HG03565 (cell line): ENCODE measurements at regions not wholly inside any gene's neighbourhood (a gene's known extent, or its start where the extent isn't known, plus 50 kb on each side); places are given as distances from the start of the nearest gene placed in this dataset.
A peak's percentile ranks its signal among the peaks of the same experiment; 100 is the strongest.

ENCODE experiments used
- ATAC-seq: cut with Tn5 transposase; IDR thresholded peaks from one replicate; pipeline ENCODE4 v1.9.1; 2021; ENCODE audit warnings: mild to moderate bottlenecking, moderate library complexity; ENCODE audit not compliant: unreplicated experiment

GRCh38 chr2:146950361-146950760, 894.5 kb upstream of the ACVR2A start:
- ATAC-seq = no peak

- ATAC-seq = no peak
Observed at GRCh38 chr2:146949400-146949799, 895.4 kb upstream of the ACVR2A start.

DNA sequence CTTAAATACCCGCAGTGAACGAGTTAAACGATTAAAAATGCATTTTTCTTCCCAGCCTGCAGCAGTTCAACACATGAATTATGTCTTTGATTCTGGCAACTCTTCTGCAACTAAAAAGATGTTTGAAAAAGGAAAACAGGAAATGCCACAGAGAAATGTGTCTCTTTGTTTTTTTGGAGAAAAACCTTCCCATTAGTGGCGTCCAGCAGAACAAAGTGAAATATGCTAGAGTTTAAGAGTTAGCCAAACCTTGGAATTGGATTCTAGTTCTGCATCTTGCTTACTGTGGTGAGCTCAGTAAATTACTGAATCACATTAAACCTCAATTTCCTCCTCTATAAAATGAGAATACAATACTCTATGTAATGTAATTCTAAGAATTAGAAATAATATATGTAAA, 900.2 kb upstream of the ACVR2A start:
- ATAC-seq = no peak

DNA sequence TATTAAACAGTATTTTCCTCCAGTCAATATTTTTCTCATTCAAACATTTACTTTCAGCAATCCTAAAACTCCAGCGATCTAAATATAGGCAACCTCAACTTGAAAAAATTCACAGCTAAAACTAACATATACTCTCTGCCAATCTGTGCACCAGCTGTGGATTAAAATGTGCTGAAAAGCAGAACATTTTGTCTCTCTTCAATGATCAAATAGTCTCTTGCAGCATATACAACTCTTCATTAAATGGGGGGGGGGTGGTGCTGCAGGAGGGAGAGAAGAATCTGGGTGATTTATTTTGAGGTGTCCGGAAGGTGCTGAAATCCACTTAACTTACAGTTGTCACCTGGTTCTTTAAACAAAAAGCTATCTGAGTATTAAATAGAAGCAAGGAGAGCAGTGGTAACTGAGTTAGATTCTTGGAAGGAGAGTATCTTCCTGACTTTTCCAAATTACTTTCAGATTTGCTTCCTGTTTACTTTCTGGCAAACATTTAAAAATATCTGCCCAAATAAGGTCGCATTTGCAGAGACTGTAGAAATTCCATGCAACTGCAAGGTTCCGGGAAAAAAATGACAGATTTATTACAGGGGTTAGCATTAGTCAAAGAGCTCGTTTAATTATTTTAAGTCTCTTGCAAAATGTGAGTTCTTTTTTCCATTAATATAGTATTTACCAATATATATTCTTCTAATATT, 904.7 kb upstream of the ACVR2A start:
- ATAC-seq = no peak

DNA sequence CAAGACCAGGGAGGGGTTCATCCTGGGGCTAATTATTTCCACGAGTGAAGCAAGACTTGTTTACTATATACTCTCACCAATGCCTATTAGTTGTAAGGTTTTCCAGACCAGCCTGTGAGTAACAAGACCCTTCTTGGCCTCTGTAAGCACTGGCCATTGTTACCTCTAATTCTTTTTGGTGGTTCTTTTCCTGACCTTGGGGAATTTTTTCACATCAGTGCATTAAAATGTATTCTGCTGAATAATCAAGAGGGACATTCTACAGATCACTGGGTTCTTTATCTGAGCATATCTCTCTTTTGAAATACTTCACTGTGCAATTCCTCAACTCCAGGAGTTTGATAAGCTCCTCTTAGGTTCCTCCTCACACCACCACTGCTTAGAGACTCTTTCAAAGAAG, 909.9 kb upstream of the ACVR2A start:
- ATAC-seq = no peak

GRCh38 chr2:146931109-146931508, 913.7 kb upstream of the ACVR2A start:
- peak; percentile 81 for ATAC-seq

GRCh38 chr2:146927080-146927711, 917.6 kb upstream of the ACVR2A start:
- no peak for ATAC-seq

DNA sequence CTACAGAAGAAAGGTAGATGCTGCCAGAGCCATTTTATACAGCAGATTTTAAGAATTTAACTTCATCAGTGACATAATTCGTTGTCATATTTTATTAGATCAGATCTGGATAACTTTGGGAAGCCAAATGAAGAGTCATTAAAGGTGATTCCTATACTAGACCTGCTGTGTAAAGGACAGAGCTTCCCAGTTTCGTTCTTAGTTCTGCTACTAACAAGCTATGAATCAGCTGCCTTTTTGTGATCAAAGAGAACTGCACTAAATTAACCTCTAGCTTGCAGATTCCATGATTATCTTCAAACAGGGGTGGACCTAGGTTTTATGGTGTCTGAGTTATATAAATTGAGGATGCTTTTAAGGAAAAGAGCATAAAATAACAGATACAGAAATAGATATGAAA, 926.5 kb upstream of the ACVR2A start:
- no peak for ATAC-seq

DNA sequence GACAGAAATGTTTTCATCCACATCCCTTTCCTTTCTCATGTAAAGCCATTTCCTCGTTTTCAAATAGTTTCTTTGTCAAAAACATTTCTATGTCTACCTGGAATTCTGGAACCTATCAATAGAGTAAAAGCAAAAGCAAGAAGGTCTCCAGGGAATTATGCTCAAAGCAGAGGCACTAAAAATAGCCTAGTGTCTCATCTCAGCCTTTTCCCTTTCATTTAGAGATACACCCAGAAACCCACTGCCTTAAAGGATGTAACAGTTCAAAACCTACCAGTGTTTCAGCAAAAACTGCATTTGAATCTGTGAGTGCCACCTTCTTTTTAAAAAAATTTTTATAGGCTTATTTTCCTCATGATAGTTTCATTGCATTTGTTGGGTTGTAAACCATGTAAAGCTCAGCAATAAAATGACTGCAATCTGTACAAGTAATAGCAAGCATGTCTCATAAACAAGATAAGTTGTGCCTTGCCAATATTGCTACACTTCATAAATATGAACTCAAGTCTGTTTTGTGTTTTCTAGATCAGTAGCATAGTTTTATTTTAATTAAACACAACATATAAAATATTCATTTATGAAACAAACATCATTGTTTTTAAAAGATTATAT, 927.3 kb upstream of the ACVR2A start:
- ATAC-seq = no peak

DNA sequence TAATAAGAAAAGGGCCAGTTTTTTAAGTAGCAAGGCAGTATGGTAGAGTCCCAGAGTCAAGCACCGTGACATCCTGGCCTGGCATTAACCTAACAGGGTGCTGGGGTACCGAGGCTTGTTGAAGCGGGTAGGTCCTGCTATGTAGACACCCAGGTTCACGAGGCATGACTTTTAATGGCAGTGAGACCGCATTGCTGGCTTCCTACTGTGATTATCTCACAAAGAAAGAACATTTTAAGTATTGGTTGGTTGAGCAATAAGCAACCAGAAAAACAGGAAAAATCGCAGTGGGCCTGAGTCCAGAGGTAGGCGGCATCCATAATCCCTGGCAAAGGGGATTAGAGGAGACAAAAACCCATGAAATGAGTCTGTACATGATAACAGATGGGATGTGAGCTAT, 927.9 kb upstream of the ACVR2A start:
- ATAC-seq = no peak

DNA sequence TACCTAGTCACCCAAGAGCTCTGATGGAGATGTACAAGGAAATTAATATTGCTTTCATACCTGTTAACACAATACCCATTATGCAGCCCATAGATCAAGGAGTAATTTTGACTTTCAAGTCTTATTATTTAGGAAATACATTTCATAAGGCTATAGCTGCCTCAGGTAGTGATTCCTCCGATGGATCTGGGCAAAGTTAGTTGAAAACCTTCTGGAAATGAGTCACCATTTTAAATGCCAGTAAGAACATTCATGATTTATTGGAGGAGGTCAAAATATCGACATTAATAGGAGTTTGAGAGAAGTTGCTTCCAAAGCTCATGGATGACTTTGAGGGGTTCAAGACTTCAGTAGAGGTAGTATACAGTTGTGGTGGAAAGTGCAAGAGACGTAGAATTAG, 931.4 kb upstream of the ACVR2A start:
- no peak for ATAC-seq

DNA sequence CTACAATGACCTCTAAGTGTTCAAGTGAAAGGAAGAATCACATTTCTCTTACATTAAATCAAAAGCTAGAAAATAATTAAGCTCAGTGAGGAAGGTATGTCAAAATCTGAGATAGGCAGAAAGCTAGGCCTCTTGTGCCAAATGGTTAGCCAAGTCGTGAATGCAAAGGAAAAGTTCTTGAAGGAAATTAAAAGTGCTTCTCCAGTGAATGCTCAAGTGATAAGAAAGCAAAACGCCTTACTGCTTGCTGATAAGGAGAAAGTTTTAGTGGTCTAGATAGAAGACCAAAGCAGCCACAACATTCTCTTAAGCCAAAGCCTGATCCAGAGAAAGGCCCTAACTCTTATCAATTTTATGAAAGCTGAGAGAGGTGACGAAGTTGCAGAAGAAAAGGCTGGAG, 932.3 kb upstream of the ACVR2A start:
- no peak for ATAC-seq

DNA sequence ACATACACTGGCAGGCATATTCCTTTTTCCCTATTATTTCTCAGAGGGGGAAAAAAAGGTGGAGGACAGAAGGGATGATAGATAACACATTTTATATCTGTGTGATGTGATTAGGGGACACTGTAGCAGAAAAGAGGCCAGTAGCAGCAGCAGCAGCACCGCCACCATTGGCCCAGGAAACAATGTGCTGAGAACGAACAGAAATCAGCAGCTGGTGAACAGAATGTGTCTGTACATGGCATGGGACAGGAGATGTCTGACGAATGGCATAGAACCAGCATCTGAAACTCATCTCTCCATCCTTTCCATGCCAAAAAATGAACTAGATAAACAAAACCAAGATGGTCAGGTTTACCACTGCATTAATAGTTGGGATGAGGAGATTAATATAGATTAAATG, 936.1 kb upstream of the ACVR2A start:
- no peak for ATAC-seq

- ATAC-seq = no peak
Observed at GRCh38 chr2:146898083-146898482, 946.7 kb upstream of the ACVR2A start.

- ATAC-seq = no peak
Observed at GRCh38 chr2:146894514-146894913, 950.3 kb upstream of the ACVR2A start.

DNA sequence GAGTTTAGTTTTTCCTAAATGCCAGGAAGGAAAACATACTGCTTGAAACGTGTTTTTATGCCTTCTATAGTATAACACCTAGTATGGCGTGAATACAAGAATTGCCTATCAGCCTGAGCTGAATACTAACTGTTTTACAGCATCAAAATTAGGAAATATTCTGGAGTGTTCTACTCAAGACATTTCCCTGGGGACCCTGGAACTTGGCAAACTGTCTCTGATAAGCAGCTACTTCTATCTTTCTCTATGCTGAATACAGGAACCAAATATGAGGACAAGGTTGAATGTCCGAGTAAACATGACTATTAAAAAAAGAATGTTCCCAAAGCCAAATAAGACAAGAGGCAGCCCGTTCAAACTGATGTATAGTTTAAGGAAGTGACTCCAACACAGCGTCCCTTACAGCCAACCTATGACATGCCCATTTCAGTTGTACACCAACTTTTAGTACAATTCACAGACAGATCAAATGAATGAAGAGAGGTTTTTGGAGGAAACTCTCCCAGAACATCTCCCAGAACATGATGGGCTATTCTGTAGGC, 951.3 kb upstream of the ACVR2A start:
- no peak for ATAC-seq

DNA sequence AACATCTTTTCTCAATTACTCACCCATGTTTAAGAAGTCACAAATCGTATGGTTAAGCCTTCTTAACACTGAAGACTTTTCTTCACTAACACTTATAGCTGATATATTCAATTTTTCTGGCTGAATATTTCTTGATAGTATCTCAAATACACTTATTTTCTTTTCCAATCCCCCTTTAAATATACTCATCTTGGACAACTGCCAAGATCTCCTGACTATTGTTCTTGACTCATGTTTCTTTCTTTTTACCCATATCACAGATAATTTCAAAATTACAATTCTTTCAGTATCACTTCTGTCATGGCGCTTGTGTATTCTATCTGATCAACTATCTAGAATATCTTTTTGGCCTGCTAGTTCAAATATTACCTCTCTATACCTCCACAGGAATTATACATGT, 954.3 kb upstream of the ACVR2A start:
- ATAC-seq = no peak

- ATAC-seq = no peak
Observed at GRCh38 chr2:146879882-146880281, 964.9 kb upstream of the ACVR2A start.

DNA sequence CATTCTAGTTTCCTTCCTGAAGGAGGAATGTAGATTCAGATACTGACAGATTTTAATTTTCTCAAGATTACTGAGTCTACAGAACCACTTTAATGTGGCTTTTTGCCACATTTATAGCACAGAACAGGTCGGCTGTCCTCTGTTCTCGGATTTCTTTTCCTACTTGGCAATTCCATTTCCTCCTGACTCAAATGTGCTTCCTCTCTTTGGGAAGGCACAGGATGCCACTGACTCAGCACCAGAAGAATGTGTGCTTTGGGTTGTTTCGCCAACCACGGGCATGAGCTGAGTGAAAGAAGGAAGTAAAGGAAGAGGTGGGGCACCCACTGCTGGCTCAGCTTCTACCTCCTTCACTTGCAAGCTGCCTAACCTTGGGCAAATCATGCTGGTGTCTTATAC, 970.6 kb upstream of the ACVR2A start:
- ATAC-seq = no peak

DNA sequence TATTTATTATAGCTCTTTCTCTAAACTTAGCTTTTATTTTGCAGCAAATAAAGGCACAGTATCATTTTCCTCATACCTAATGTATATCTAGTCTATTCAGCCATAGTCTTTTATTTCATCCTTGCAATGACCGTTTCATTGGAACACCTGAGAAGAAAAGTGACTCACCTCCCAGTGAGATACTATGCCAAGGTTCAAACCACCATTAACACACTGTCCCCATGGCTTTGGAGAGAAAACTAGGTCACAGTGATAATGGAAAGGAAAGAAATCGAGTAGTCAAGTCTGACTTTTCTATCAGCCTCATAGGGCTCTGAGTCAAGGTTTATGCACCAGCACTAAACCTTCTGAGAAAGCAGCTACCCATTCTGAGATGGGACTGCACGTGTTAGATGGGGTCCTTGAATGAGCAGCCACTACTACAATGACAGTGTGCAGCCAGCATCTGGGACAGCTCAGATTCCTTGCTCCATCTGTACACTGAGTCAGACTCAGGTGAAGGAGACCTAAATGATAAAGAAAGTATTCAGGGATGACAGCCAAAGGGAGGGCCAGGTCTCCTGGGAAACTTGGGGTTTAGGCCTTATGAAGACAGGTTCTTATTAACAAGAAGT, 971.1 kb upstream of the ACVR2A start:
- no peak for ATAC-seq

GRCh38 chr2:146873056-146873455, 971.8 kb upstream of the ACVR2A start:
- ATAC-seq = no peak

- no peak for ATAC-seq
Observed at GRCh38 chr2:146870691-146871090, 974.1 kb upstream of the ACVR2A start.
